ENCODE measurements at regions not wholly inside any gene's neighbourhood (a gene's known extent, or its start where the extent isn't known, plus 50 kb on each side); places are given as distances from the start of the nearest gene placed in this dataset.
"Not testable (repeated sequence)": the region's sequence is repeated elsewhere in the genome, so short reads cannot be mapped to it uniquely, and the experiment has no call there.

DNA sequence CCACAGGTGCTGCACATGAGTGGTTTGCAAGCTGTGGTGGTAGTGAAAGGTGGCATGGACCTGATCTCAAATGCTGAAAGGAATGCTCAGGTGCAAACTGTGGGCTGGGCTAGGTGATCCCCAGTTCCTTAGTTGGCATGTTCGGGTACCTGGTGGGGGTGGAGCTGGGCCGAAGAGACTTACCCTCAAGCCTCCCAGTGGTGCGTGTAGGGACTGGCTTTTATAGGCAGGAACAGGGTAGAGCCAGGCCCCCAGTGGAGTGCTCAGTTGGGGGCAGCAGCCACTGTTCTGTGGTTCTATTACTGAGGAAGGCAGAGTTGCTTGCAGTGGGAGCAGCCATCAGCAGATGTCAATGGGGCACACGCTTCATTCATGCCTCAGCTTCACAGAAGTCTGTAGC lies 399.8 kb downstream of the HTR1B start:
- DNase-seq, result no peak

DNA sequence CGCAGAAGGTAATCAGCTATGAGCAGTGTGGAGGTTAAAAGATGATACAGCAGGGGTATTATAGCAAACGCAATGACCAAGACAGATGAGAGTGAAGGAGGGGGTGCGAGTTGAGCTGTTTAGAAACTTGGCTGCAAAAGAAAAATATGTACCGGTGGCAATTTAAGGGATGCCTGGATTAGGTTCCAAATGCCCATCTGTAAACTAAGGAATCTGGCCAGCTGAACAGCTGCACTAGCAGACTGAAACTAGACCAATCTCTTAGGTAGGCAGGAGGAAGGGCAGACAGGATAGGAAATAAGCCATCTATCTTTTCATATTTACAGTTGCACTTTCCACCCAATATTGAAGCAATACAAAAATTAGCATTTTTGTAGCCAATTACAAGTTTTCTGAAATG lies 407.6 kb downstream of the HTR1B start:
- DNase-seq, result no peak

GRCh38 chr6:77040568-77041195 lies 422.6 kb downstream of the HTR1B start:
- DNase-seq, result no peak

DNA sequence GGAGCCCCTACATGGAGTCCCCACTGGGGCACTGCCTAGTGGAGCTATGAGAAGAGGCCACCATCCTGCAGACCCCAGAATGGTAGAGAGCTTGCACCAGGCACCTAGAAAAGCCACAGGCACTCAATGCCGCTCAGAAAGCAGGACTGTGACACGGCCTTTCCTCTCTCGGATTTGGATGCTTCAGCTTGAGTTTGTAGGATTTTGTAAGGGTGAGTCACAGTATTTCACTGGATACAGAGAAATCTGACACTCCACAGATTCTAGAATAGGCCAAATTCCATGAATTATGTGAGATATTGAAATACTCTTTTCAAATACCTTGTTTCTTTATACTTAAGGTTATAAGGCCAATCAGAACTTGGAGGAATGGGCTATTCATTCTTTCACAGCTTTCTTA lies 424.5 kb downstream of the HTR1B start:
- DNase-seq, result no peak

GRCh38 chr6:77037439-77037838 lies 425.9 kb downstream of the HTR1B start:
- no peak for DNase-seq

DNA sequence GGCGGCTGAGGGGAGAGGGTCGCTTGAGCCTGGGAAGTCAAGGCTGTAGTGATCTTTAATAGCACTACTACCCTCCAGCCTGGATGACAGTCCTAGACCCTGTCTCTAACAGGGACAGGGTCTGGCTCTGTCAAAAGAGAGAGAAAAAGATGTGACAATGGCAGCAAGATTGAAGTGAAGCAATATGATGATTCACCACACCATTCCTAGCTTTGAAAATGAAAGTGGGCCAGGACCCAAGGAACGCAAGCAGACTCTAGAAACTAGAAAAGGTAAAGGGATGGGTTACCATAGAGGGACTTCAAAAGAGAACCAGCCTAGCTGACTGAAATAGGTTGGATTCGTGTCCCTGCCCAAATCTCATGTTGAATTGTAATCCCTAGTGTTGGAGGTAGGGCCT lies 426.9 kb downstream of the HTR1B start:
- no peak for DNase-seq

DNA sequence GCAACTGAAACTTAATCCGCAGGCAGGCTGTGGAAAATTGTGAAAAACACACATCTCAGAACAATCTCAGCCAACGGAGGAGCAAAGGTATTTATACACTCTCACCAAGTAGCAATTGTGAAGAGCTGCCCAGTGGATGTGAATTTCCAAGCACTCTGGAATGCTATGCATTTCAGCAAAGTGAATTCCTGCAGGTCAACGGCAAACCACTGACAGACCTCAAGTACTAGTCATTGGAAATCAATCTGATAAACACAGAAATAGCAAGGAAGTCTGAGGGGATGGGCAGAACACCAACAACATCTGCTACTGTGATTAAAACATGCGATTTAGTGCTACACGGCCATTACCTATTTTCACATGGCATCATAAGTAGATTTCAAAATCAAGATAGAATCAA lies 429.1 kb downstream of the HTR1B start:
- DNase-seq, result no peak

DNA sequence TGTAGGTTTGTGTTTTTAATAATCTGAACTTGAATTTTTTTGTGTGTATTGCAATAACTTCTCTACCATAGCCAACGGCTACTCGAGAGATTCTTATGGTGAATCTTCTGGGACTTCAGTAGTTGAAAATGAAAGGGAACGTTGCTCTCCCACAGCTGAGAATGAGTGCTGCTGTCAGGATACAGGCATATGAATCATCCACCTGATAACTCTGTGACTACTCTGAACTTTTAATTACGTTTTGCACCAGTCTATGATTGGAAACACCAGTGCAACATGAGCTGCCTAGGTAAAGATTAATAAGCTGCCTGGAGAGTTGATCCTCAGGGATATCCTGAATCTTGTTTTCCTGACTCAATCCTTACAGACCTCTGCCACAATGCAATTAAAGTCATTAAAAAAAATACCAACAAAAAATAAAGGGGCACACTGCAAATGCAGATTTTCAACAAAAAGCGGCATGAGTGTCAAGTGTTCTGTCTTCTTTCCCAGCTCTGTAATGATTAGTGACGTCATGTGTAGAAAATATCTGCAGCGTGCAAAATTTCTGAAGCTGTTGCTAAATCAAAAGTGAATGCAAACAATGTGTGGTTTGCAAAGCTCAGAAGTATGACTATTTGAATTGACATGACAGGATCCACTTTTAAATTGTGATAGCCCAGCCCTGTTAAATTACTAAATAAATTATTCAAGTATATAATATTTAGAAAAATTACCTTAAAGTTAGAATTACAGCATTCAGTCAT lies 432.2 kb downstream of the HTR1B start:
- no peak for DNase-seq

DNA sequence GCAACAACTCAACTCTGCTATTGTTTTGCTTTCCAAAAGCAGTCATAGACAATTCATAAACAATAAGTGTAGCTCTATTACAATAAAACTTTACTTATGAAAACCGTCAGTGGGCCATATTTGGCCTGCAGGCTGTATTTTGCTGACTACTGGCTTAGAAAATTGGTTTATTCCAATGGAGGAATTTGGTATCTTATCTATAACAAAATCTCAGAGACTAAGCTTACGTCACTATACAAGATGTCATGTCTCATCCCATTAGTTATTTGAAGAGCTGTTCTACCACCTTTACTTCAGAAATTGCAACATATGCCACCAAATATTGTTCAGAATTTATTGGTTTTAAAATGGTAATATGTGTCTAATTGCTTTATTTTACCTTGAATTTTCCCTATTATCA lies 436.9 kb downstream of the HTR1B start:
- DNase-seq, result no peak

DNA sequence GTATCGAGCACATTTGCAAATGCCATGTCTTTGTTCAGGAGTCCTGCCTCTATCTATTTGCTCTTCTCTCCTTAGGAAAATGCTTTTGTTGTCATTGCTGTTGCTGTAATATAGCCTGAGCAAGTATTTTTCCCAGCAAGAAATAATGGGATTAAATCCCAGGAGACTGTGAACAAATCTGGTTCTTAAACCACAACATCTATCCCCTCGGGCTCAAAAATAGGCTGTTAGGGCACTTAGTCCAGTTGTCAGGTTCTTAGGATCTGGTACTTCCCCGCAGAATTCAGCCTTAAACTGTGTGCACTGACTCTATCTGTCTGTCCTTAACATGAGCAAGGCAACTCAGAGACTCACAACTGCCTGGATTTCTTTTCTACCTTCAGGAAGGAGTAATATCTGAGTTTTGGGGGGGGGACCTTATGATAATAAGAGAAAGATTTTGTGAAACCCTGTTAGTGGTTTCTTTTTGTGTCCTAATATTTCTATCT lies 437.5 kb downstream of the HTR1B start:
- DNase-seq, result no peak

- DNase-seq, result no peak
Measured at GRCh38 chr6:77021778-77022177, 441.5 kb downstream of the HTR1B start.

GRCh38 chr6:77021232-77021631 lies 442.1 kb downstream of the HTR1B start:
- no peak for DNase-seq

DNA sequence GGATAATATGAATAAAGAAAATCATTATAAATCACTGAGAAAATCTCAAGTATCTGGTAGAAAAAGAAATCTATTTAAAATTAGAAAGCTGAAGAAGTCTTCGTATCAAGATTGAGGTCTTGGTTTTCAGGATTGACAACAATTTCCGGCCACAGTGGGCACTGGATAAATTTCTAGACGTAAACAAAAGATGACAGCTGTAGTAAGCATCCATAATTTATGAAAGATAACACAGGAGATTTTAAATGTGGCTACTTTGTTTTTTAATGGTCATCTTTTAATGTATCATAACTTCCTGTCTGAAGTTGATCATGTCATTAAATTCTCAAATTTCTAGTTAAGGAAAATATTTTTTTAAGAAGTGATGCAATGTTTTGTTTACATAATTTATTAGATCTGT lies 444.2 kb downstream of the HTR1B start:
- no peak for DNase-seq

DNA sequence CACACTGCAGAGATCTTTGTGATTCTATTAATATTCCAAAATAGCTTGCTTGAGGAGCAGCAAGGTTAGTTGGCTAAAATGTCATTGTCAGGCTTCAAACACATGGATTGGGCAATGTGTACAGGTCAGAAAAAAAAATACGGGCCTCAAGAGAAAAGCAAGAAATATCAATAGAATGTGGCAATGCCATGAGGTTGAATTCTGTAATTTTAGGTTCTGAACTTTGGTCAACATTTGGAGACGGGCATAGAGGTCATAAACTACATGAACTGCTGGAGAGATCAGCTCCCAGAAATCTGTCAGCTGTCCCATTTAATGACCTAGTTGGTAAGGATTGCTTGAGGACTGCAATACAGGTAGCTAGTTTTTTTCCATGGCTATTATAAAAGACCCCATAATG lies 445.8 kb downstream of the HTR1B start:
- no peak for DNase-seq

GRCh38 chr6:77015350-77015749 lies 447.9 kb downstream of the HTR1B start:
- DNase-seq, result no peak

DNA sequence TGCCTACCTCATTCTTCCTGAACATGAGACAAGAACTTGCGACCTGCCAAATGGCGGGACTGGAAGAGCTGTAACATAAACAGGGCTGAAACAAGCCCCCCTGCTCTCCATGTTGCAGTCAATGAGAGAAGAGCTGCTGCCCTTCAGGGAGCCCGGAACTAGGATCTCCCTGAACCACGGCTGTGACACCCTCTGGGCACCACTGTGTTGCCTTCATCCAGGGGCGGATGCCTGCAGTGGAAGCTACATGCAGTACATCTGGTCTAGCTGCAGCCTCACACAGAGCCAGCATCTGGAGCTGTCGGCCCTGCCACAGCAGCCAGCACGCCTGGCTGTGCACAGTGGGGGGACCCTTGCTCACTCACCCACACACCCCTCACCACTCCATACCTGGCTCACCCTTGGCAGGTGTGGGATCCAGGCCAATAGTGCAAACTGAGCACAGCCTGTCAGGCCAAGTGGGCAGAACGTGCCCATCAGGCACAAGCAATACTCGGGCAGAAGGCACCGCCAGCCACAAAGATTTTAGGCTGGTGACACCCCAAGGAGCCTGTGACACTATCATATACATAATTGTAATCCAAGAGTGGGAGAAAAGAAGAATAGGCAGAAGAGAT lies 451.3 kb downstream of the HTR1B start:
- no peak for DNase-seq

- no peak for DNase-seq
Measured at GRCh38 chr6:77010931-77011542, 452.3 kb downstream of the HTR1B start.

GRCh38 chr6:76992553-76992952 lies 470.7 kb downstream of the HTR1B start:
- no peak for DNase-seq

DNA sequence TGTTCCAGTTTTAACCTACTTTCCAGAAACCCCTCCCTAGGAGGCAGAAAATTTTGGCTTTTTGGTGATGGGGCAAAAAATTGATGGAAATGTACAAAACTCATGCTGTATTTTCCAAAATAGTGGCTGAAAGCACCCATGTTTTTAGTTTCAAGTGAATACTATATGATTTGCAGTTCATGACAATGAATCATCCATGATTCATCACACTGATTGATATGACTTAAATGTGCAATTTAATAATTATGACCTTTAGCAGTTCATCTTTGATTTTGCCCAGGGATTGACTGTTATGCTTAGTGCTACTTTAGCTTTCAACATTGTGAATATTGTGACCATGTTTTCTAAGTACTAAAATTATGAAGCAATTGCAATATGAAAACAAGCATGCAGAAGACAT lies 478.7 kb downstream of the HTR1B start:
- no peak for DNase-seq

GRCh38 chr6:76982476-76983199 lies 480.7 kb downstream of the HTR1B start:
- no peak for DNase-seq

GRCh38 chr6:76972474-76972873 lies 490.8 kb downstream of the HTR1B start:
- no peak for DNase-seq

DNA sequence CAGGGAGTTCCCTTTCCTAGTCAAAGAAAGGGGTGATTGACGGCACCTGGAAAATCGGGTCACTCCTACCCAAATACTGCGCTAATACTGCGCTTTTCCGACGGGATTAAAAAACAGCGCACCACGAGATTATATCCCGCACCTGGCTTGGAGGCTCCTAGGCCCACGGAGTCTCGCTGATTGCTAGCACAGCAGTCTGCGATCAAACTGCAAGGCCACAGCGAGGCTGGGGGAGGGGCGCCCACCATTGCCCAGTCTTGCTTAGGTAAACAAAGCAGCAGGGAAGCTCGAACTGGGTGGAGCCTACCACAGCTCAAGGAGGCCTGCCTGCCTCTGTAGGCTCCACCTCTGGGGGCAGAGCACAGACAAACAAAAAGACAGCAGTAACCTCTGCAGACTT lies 504.1 kb downstream of the HTR1B start:
- not testable (repeated sequence) for DNase-seq

All from NCI-H1417 treated with DMSO at 0.1 percent for 48 hours (cell line).